Heart right ventricle (tissue), 16 donors: ENCODE measurements at regions not wholly inside any gene's neighbourhood (a gene's known extent, or its start where the extent isn't known, plus 50 kb on each side); places are given as distances from the start of the nearest gene placed in this dataset.

Experiments
- ATAC-seq, 8 donors: fragments of 200-7000 bp; cut with Tn5 transposase; one replicate each; pipeline ENCODE4 v1.9.1; 2020; ENCODE audit warnings: mild to moderate bottlenecking in 8 of 8, moderate library complexity in 8 of 8, moderate number of reproducible peaks in 1 of 8
- DNase-seq, 2 donors: peaks; one replicate each; pipeline ENCODE4 v3.0.0-alpha.2; 2020
- H3K27ac ChIP-seq, 10 donors: fragments of 200-600 bp; sonication (generic) in 2 of 10; one replicate each; pipeline versions ENCODE4 v1.5.0 to v1.8.0; 2020 to 2022; ENCODE audit warnings: mild to moderate bottlenecking in 3 of 10
- H3K27me3 ChIP-seq, 7 donors: fragments of 200-600 bp; one replicate each; pipeline ENCODE4 v1.8.0; 2021 to 2022; ENCODE audit warnings: mild to moderate bottlenecking in 2 of 7
- H3K36me3 ChIP-seq, 9 donors: fragments of 200-600 bp; sonication (generic) in 1 of 9; one replicate each; pipeline versions ENCODE4 v1.5.0 to v1.8.0; 2020 to 2022; ENCODE audit warnings: mild to moderate bottlenecking in 2 of 9
- H3K4me1 ChIP-seq, 9 donors: fragments of 200-600 bp; sonication (generic) in 1 of 9; one replicate each; pipeline versions ENCODE4 v1.5.0 to v1.8.0; 2020 to 2022; ENCODE audit warnings: mild to moderate bottlenecking in 4 of 9
- H3K4me3 ChIP-seq, 10 donors: fragments of 200-600 bp; sonication (generic) in 2 of 10; one replicate each; pipeline versions ENCODE4 v1.5.0 to v1.8.0; 2020 to 2022; ENCODE audit warnings: mild to moderate bottlenecking in 7 of 10, moderate library complexity in 2 of 10
- H3K9me3 ChIP-seq, 11 donors: fragments of 200-600 bp in 10 of 11; sonication (generic) in 2 of 11; one replicate each; pipeline versions ENCODE4 v1.5.0 to v1.8.0; 2013 to 2022; ENCODE audit warnings: mild to moderate bottlenecking in 2 of 11, control low read depth in 1 of 11, moderate library complexity in 1 of 11
- CTCF ChIP-seq, 9 donors: fragments of 200-600 bp; sonication (generic) in 2 of 9; IDR thresholded peaks; one replicate each; pipeline versions ENCODE4 v1.5.0 to v1.8.0; 2021 to 2022; ENCODE audit warnings: antibody characterized with exemption in 9 of 9, mild to moderate bottlenecking in 5 of 9, moderate library complexity in 1 of 9
- WGBS, 2 donors: extraction: QIAGEN DNeasy Blood & Tissue Kit; methylation state at CpG; one replicate each; pipeline ENCODE4 v1.1.7; 2013; ENCODE audit warnings: inconsistent platforms in 1 of 2; 5-methylcytosine and 5-hydroxymethylcytosine counted together
- intact Hi-C, 10 donors: fragments of 100-400 bp; cut with DNase I; formaldehyde crosslinking; loops; one replicate each; pipeline versions ENCODE4 v1.11.1 to v1.14.2; 2022
- donor health status: Arrhythmogenic right ventricular cardiomyopathy.
- donor health status: ischemic (EF 13 %, LVEDD 7.1; RV severe dilation, severe dysfunction).
- donor health status: healthy with polysubstance abuse.
- donor health status: DM: no; HTN: yes; CAD: no.
- donor health status: DM: no; HTN: no; CAD: no.
- donor health status: ischemic (EF 25% LVEDD 6.9; RV normal size, moderate dysfunction).
- donor health status: ischemic (EF 25% LVEDD 5.7; RV mildly dilated, moderate dysfunction).
- donor health status: healthy.
- donor health status: DM: yes; HTN: yes; CAD: no.
- donor health status: Ischemic cardiomyopathy.
- donor health status: ischemic (EF 35%, LVEDD 5.7; RV mildly dilated, moderate dysfunction).
- donor health status: nonischemic (EF 11% LVEDD 7.7; RV severe dilation, severe dysfunction).
- donor health status: DM: yes; HTN: yes; CAD: no.
- donor health status: PGD.
- donor health status: ischemic (EF 29% LVEDD 5.4; RV normal size, mild dysfunction).
- donor health status: nonischemic (EF 23%, LVEDD 6.1; RV moderate dilation, normal function).

DNA sequence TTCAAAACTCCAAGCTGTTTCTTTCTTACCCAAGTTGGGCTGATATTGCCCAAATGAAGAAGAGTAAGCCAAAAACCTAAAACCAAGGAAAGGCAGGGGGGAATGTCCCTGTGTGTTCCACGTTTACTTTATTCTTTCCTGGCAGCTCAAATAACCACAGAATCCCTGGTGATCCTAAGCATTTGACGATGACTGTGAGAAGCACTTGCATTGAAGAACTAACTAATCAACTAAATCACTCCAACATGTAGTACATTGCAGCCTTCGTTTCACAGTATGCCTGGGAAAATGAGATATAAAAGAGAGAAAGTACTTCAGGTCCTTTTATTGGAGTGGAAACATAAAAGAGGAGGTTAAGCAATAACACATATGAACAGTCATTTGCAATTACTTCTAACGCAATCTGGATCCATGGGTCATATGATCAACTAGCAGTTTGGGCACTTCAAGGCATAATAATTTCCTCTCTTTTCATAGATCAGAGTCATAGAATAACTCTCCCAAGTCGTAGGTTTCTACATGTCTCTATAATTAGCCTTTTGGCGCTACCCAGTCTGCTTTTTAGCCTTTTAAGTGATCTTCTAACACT lies 338.4 kb downstream of the TMEM167A start:
- WGBS, 2 donors: 69 to 79% methylated on average over 6 of the region's 6 CpGs
- intact Hi-C loops: no loop called here
- H3K27ac ChIP-seq: no peak overlapping the region
- no peaks in the 10 kb centered on the region for H3K9me3 ChIP-seq
- H3K36me3 ChIP-seq: no peaks in the 10 kb centered on the region
- no peak overlapping the region for H3K4me3 ChIP-seq
- H3K4me1 ChIP-seq: peaks cover 0 to 4% (median 0%) of the 10 kb centered on the region in 9 donors
- no peaks in the 10 kb centered on the region for H3K27me3 ChIP-seq
- DNase-seq: no peak
- ATAC-seq: no peak
- no peak for TF ChIP-seq CTCF (IDR thresholded peaks at IDR 0.05)

GRCh38 chr5:82735160-82735789 lies 341.9 kb downstream of the TMEM167A start:
- Histone ChIP-seq H3K27me3 (no peaks in the 10 kb centered on the region), H3K4me1 (peaks cover 0 to 4% (median 0%) of the 10 kb centered on the region in 9 donors), H3K27ac (peak overlapping the region in 1 of 10 donors; percentile 3), H3K9me3 (no peaks in the 10 kb centered on the region), H3K4me3 (no peak overlapping the region), H3K36me3 (no peaks in the 10 kb centered on the region)
- intact Hi-C loops: no loop called here
- no peak for ATAC-seq
- TF ChIP-seq CTCF (IDR thresholded peaks at IDR 0.05): no peak
- no peak for DNase-seq
- 58 to 71% methylated on average over 3 of the region's 3 CpGs for WGBS, 2 donors

DNA sequence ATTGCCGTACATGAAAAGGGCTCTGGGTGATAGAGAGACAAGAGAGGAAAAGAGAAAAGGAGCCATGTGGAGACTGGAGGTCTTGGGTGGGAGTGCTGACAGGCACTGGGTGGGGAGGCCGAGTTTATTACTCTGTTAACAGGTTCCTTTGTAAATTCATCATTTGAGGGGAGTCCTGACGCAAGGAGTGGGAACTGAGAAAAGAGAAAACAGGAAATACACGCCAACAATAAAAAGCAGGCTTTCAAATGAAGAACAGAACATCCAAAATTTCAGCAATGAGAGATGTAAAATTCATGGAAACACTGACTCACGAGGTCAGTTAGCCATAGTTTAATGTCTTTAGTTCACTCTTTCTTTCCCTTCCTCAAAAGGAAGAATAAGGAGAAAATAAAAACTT lies 342.8 kb downstream of the TMEM167A start:
- Histone ChIP-seq H3K36me3 (no peaks in the 10 kb centered on the region), H3K4me1 (peaks cover 0 to 5% (median 0%) of the 10 kb centered on the region in 9 donors), H3K9me3 (no peaks in the 10 kb centered on the region), H3K4me3 (no peak overlapping the region), H3K27ac (peak overlapping the region in 1 of 10 donors; percentile 3), H3K27me3 (no peaks in the 10 kb centered on the region)
- TF ChIP-seq CTCF (IDR thresholded peaks at IDR 0.05): no peak
- WGBS, 2 donors: 65 to 74% methylated on average over 5 of the region's 5 CpGs
- ATAC-seq (peak in 2 of 8 donors; percentile 33 to 74), DNase-seq (no peak)
- intact Hi-C loops: no loop called here

- 61 to 68% methylated on average over 7 of the region's 7 CpGs for WGBS, 2 donors
- no peak for ATAC-seq
- H3K4me3 ChIP-seq: no peak overlapping the region
- no peak overlapping the region for H3K27ac ChIP-seq
- no peaks in the 10 kb centered on the region for H3K36me3 ChIP-seq
- peaks cover 0 to 16% (median 4%) of the 10 kb centered on the region in 9 donors for H3K4me1 ChIP-seq
- TF ChIP-seq CTCF (IDR thresholded peaks at IDR 0.05): no peak
- H3K9me3 ChIP-seq: no peaks in the 10 kb centered on the region
- no peak for DNase-seq
- intact Hi-C loops: no loop called here
- H3K27me3 ChIP-seq: no peaks in the 10 kb centered on the region
Observed at GRCh38 chr5:82730913-82731312, 346.3 kb downstream of the TMEM167A start.
